K562 (cell line): ENCODE measurements at regions not wholly inside any gene's neighbourhood (a gene's known extent, or its start where the extent isn't known, plus 50 kb on each side); places are given as distances from the start of the nearest gene placed in this dataset.

Source experiments
- ARNT ChIP-seq, 2 experiments: fragments of 450-650 bp; IDR thresholded peaks; 2 replicates each; pipeline ENCODE4 v1.6.1; 2016; ENCODE audit warnings: mild to moderate bottlenecking in 1 of 2
- FOXJ2 ChIP-seq: fragments of 200-800 bp; sonication (Bioruptor generic); IDR thresholded peaks from 2 replicates; pipeline ENCODE4 v1.6.1; 2016; ENCODE audit warnings: missing genetic modification characterization, missing compliant biosample characterization
- FOXK2 ChIP-seq, 2 experiments: fragments of 450-650 bp; IDR thresholded peaks in 1 of 2; conservative IDR thresholded peaks in 1 of 2; 2 replicates each; pipeline ENCODE4 v1.6.1; 2016; ENCODE audit warnings: low read depth in 2 of 2, mild to moderate bottlenecking in 1 of 2
- HOXB6 ChIP-seq: fragments of 250-450 bp; sonication (Bioruptor Pico); IDR thresholded peaks from 2 replicates; pipeline ENCODE4 v1.5.1; 2022; ENCODE audit warnings: mild to moderate bottlenecking, borderline replicate concordance
- NR2F6 ChIP-seq: fragments of 450-650 bp; formaldehyde crosslinking; IDR thresholded peaks from 2 replicates; pipeline ENCODE4 v1.4.0; 2020; ENCODE audit warnings: mild to moderate bottlenecking
- RCOR1 ChIP-seq, 2 experiments: IDR thresholded peaks; 2 replicates each; pipeline ENCODE4 v1.6.1; 2012; ENCODE audit warnings: low read depth in 2 of 2, low read length in 2 of 2, borderline replicate concordance in 1 of 2, improper control_type of control experiment in 1 of 2
- TBP ChIP-seq: optimal IDR thresholded peaks from 2 replicates; pipeline ENCODE3; 2011; ENCODE audit warnings: low read depth, low read length, improper control_type of control experiment
- ZBTB1 ChIP-seq: sonication (generic); formaldehyde crosslinking; IDR thresholded peaks from 2 replicates; pipeline ENCODE4 v1.8.1; 2023; ENCODE audit warnings: missing genetic modification reagents, low read depth, mild to moderate bottlenecking, borderline replicate concordance
- ZNF124 ChIP-seq: sonication (generic); formaldehyde crosslinking; IDR thresholded peaks from 2 replicates; pipeline ENCODE4 v1.8.1; 2022; ENCODE audit warnings: missing genetic modification reagents
- TF ChIP-seq, protein P1 (sequence below), 3 experiments: IDR thresholded peaks in 2 of 3; conservative IDR thresholded peaks in 1 of 3; 2 replicates each; pipeline ENCODE4 v1.5.1; 2011 to 2012; ENCODE audit warnings: low read length in 3 of 3, mild to moderate bottlenecking in 3 of 3, control low read depth in 2 of 3, improper control_type of control experiment in 1 of 3, inconsistent platforms in 1 of 3, low read depth in 1 of 3, mixed read lengths in 1 of 3, moderate library complexity in 1 of 3; ENCODE audit not compliant: insufficient read depth in 2 of 3
- TF ChIP-seq, protein P2 (sequence below): fragments of 150-350 bp; conservative IDR thresholded peaks from 2 replicates; pipeline ENCODE4 v1.6.1; 2014; ENCODE audit warnings: low read length

DNA sequence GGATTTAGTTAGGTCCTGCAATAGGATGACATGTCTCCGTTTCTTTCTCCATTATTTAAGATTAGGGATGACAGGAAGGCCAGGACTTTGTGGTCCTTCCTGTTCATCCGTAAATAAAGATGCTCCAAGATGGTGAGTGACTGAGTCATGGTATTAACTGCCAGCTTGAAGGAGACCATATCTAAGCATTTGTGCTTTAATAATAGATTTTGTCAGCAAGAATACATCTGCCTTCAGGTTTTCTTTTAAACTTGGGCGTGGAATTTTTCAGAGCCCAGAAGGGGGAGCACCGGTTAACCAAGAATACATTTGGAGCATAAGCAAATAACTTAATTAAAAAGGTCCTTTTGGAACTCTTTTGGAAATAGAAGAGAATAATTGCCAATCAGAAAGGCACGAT lies 68.2 kb downstream of the ARHGAP35 start:
- TF ChIP-seq FOXK2 (conservative IDR thresholded peaks at IDR 0.05 in 1 of 2, IDR thresholded peaks at IDR 0.05 in 1 of 2; ENCODE audit: low read depth in 2 of 2) (no peak), NR2F6 (CRISPR knock-in tag) (no peak), ZBTB1 (no peak), RCOR1 (IDR thresholded peaks at IDR 0.05; ENCODE audit: borderline replicate concordance in 1 of 2, low read depth in 2 of 2, low read length in 2 of 2) (no peak), TBP (no peak), ZNF124 (no peak), FOXJ2 (tag) (no peak), ARNT (IDR thresholded peaks at IDR 0.05) (no peak), HOXB6 (no peak)
- TF ChIP-seq, protein P1, sequence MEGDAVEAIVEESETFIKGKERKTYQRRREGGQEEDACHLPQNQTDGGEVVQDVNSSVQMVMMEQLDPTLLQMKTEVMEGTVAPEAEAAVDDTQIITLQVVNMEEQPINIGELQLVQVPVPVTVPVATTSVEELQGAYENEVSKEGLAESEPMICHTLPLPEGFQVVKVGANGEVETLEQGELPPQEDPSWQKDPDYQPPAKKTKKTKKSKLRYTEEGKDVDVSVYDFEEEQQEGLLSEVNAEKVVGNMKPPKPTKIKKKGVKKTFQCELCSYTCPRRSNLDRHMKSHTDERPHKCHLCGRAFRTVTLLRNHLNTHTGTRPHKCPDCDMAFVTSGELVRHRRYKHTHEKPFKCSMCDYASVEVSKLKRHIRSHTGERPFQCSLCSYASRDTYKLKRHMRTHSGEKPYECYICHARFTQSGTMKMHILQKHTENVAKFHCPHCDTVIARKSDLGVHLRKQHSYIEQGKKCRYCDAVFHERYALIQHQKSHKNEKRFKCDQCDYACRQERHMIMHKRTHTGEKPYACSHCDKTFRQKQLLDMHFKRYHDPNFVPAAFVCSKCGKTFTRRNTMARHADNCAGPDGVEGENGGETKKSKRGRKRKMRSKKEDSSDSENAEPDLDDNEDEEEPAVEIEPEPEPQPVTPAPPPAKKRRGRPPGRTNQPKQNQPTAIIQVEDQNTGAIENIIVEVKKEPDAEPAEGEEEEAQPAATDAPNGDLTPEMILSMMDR (IDR thresholded peaks at IDR 0.05 in 2 of 3, conservative IDR thresholded peaks at IDR 0.05 in 1 of 3; ENCODE audit: insufficient read depth in 2 of 3, low read depth in 1 of 3, low read length in 3 of 3): peak in 1 of 3 experiments; percentile 24; a peak in 2 of 6 replicates
- TF ChIP-seq, protein P2, sequence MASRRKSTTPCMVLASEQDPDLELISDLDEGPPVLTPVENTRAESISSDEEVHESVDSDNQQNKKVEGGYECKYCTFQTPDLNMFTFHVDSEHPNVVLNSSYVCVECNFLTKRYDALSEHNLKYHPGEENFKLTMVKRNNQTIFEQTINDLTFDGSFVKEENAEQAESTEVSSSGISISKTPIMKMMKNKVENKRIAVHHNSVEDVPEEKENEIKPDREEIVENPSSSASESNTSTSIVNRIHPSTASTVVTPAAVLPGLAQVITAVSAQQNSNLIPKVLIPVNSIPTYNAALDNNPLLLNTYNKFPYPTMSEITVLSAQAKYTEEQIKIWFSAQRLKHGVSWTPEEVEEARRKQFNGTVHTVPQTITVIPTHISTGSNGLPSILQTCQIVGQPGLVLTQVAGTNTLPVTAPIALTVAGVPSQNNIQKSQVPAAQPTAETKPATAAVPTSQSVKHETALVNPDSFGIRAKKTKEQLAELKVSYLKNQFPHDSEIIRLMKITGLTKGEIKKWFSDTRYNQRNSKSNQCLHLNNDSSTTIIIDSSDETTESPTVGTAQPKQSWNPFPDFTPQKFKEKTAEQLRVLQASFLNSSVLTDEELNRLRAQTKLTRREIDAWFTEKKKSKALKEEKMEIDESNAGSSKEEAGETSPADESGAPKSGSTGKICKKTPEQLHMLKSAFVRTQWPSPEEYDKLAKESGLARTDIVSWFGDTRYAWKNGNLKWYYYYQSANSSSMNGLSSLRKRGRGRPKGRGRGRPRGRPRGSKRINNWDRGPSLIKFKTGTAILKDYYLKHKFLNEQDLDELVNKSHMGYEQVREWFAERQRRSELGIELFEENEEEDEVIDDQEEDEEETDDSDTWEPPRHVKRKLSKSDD: no peak
